ENCODE measurements at regions not wholly inside any gene's neighbourhood (a gene's known extent, or its start where the extent isn't known, plus 50 kb on each side); places are given as distances from the start of the nearest gene placed in this dataset.
"Not testable (repeated sequence)": the region's sequence is repeated elsewhere in the genome, so short reads cannot be mapped to it uniquely, and the experiment has no call there.

DNA sequence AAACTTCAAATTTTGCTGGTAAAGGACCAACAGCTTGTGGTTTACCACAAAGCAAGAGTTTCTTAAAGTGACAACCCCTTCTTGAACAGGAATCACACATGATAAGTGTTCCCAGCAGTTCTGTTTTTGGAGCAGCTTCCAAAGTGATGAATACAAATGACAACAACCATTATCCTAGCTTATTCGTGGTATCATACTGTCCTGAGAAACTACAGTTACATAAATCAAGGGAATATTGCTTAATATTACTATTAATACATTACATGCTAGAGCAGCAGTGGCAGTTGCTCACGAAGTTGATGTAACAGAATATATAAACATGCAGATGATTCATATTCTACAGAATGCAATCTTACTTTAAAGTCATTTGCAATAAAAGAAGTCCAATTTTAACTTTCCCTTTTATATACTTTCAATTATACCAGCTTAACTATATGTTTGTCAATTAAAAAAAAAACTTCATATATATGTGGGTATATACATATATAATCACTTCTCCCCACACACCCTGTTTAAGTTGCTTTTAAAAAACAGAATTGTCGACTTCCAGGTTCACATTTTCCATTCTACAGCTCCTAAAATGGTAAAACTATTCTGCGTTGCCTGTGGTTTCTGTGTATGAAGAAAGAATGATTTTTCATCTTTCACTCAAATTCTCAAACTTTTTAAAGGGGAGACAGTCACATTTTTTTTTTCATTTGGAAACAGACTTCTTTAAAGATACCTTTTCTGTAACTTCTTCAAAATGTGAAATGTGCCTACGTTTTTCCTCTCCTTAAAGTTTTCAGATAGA lies 713.6 kb downstream of the TDRD15 start (continued):
- TF ChIP-seq ZNF26 (tag by site-specific recombination; IDR thresholded peaks at IDR 0.05) (no peak), WT1 (tag by site-specific recombination; IDR thresholded peaks at IDR 0.05) (no peak)

GRCh38 chr2:21841341-21841740 lies 717.6 kb downstream of the TDRD15 start:
- H3K27ac ChIP-seq (ENCODE audit: extremely low read depth, low read depth, low read length), result no peak overlapping the region
- no peaks in the 10 kb centered on the region for H3K36me3 ChIP-seq (ENCODE audit: control insufficient read depth in 2 of 2, insufficient read depth in 1 of 2, low read length in 2 of 2)
- H3K9me3 ChIP-seq (ENCODE audit: control insufficient read depth, insufficient read depth, low read depth, low read length), result no peaks in the 10 kb centered on the region
- no peak overlapping the region for H3K4me3 ChIP-seq (ENCODE audit: low read depth, low read length)
- no peak for TF ChIP-seq EGR2 (tag by site-specific recombination; IDR thresholded peaks at IDR 0.05; ENCODE audit: low read depth)
- TF ChIP-seq ZNF747 (tag by site-specific recombination; IDR thresholded peaks at IDR 0.05), result no peak
- no peak for TF ChIP-seq ZNF791 (tag by site-specific recombination; IDR thresholded peaks at IDR 0.05)
- ChIA-PET CTCF (interaction anchor here (0.7 kb wide), 1 partner anchor 64 kb away, joined by 3 read pairs; no protein-coding TSS in a partner anchor), POLR2A (no interaction called here)
- H3K4me1 ChIP-seq (ENCODE audit: control insufficient read depth, insufficient read depth, low read length), result no peaks in the 10 kb centered on the region

- H3K4me3 ChIP-seq (ENCODE audit: low read depth, low read length); CTCF ChIA-PET; H3K27ac ChIP-seq (ENCODE audit: extremely low read depth, low read depth, low read length); POLR2A ChIA-PET; H3K9me3 ChIP-seq (ENCODE audit: control insufficient read depth, insufficient read depth, low read depth, low read length); H3K4me1 ChIP-seq (ENCODE audit: control insufficient read depth, insufficient read depth, low read length); H3K36me3 ChIP-seq (ENCODE audit: control insufficient read depth in 2 of 2, insufficient read depth in 1 of 2, low read length in 2 of 2): not testable (repeated sequence)
Measured at GRCh38 chr2:21850367-21850766, 726.6 kb downstream of the TDRD15 start.

GRCh38 chr2:21854938-21855337 lies 731.2 kb downstream of the TDRD15 start:
- ChIA-PET POLR2A (no interaction called here), CTCF (no interaction called here)
- Histone ChIP-seq H3K4me3 (ENCODE audit: low read depth, low read length) (no peak overlapping the region), H3K4me1 (ENCODE audit: control insufficient read depth, insufficient read depth, low read length) (no peaks in the 10 kb centered on the region), H3K36me3 (ENCODE audit: control insufficient read depth in 2 of 2, insufficient read depth in 1 of 2, low read length in 2 of 2) (no peaks in the 10 kb centered on the region), H3K9me3 (ENCODE audit: control insufficient read depth, insufficient read depth, low read depth, low read length) (no peaks in the 10 kb centered on the region), H3K27ac (ENCODE audit: extremely low read depth, low read depth, low read length) (no peak overlapping the region)
- TF ChIP-seq, protein P1, sequence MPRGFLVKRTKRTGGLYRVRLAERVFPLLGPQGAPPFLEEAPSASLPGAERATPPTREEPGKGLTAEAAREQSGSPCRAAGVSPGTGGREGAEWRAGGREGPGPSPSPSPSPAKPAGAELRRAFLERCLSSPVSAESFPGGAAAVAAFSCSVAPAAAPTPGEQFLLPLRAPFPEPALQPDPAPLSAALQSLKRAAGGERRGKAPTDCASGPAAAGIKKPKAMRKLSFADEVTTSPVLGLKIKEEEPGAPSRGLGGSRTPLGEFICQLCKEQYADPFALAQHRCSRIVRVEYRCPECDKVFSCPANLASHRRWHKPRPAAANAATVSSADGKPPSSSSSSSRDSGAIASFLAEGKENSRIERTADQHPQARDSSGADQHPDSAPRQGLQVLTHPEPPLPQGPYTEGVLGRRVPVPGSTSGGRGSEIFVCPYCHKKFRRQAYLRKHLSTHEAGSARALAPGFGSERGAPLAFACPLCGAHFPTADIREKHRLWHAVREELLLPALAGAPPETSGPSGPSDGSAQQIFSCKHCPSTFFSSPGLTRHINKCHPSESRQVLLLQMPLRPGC (tag by site-specific recombination; IDR thresholded peaks at IDR 0.05), result no peak
- TF ChIP-seq ZBTB21 (tag by site-specific recombination; IDR thresholded peaks at IDR 0.05) (no peak), ZNF366 (tag by site-specific recombination; conservative IDR thresholded peaks at IDR 0.05) (no peak), ZNF830 (tag by site-specific recombination; IDR thresholded peaks at IDR 0.05; ENCODE audit: low read depth) (no peak), ZNF626 (tag by site-specific recombination; IDR thresholded peaks at IDR 0.05) (no peak), ZFP69B (tag by site-specific recombination; IDR thresholded peaks at IDR 0.05) (no peak), ZSCAN16 (tag by site-specific recombination; IDR thresholded peaks at IDR 0.05) (no peak), HOXC10 (CRISPR knock-in tag; IDR thresholded peaks at IDR 0.05) (no peak), GLI2 (tag by site-specific recombination; IDR thresholded peaks at IDR 0.05; ENCODE audit: borderline replicate concordance, low read depth) (no peak), ZNF558 (tag by site-specific recombination; IDR thresholded peaks at IDR 0.05) (no peak), ZNF274 (IDR thresholded peaks at IDR 0.05; ENCODE audit: low read length) (no peak), ZNF274 (tag by site-specific recombination; IDR thresholded peaks at IDR 0.05; ENCODE audit: borderline replicate concordance) (no peak), ZNF645 (tag by site-specific recombination; IDR thresholded peaks at IDR 0.05) (no peak), ZNF561 (tag by site-specific recombination; IDR thresholded peaks at IDR 0.05; ENCODE audit: borderline replicate concordance) (no peak), ZNF19 (tag by site-specific recombination; IDR thresholded peaks at IDR 0.05; ENCODE audit: low read depth) (no peak), ZNF510 (tag by site-specific recombination; IDR thresholded peaks at IDR 0.05; ENCODE audit: insufficient replicate concordance) (no peak), ZNF335 (tag by site-specific recombination; conservative IDR thresholded peaks at IDR 0.05) (no peak), ZNF785 (tag by site-specific recombination; IDR thresholded peaks at IDR 0.05) (no peak), ZNF76 (tag by site-specific recombination; IDR thresholded peaks at IDR 0.05; ENCODE audit: borderline replicate concordance, low read depth) (no peak), ZNF677 (tag by site-specific recombination; IDR thresholded peaks at IDR 0.05) (no peak), ZNF585B (tag by site-specific recombination; IDR thresholded peaks at IDR 0.05) (no peak)

Data from HEK293 (cell line).